Fibroblast of gingiva (primary cell): ENCODE measurements at regions not wholly inside any gene's neighbourhood (a gene's known extent, or its start where the extent isn't known, plus 50 kb on each side); places are given as distances from the start of the nearest gene placed in this dataset.
A peak's percentile ranks its signal among the peaks of the same experiment; 100 is the strongest.

Experiments
- DNase-seq: peaks from one replicate; pipeline ENCODE4 v3.0.0-alpha.2; 2011; ENCODE audit warnings: low read depth

GRCh38 chr20:56835829-56836550 is 206.9 kb downstream of the TFAP2C start:
- DNase-seq: no peak

- DNase-seq: no peak
Observed at GRCh38 chr20:56839222-56839621, 210.1 kb downstream of the TFAP2C start.

GRCh38 chr20:56839786-56840185 is 210.7 kb downstream of the TFAP2C start:
- peak; percentile 67 for DNase-seq

- DNase-seq: no peak
Observed at GRCh38 chr20:56840716-56841261, 211.7 kb downstream of the TFAP2C start.

- DNase-seq: no peak
Observed at GRCh38 chr20:56841346-56841908, 212.3 kb downstream of the TFAP2C start.

- DNase-seq: no peak
Observed at GRCh38 chr20:56842056-56842455, 212.9 kb downstream of the TFAP2C start.

GRCh38 chr20:56843386-56843785 is 214.3 kb downstream of the TFAP2C start:
- no peak for DNase-seq

- DNase-seq: no peak
Observed at GRCh38 chr20:56843817-56844216, 214.7 kb downstream of the TFAP2C start.

GRCh38 chr20:56845546-56846086 is 216.5 kb downstream of the TFAP2C start:
- DNase-seq: no peak

- no peak for DNase-seq
Observed at GRCh38 chr20:56848561-56848960, 219.5 kb downstream of the TFAP2C start.

- DNase-seq: no peak
Observed at GRCh38 chr20:56851552-56851951, 222.4 kb downstream of the TFAP2C start.

GRCh38 chr20:56855708-56856107 is 226.6 kb downstream of the TFAP2C start:
- DNase-seq: no peak

- DNase-seq: no peak
Observed at GRCh38 chr20:56857950-56858349, 228.8 kb downstream of the TFAP2C start.

- DNase-seq: no peak
Observed at GRCh38 chr20:56859039-56859800, 230.1 kb downstream of the TFAP2C start.

- DNase-seq: peak; percentile 5
Observed at GRCh38 chr20:56859801-56860261, 230.7 kb downstream of the TFAP2C start.

- peak; percentile 77 for DNase-seq
Observed at GRCh38 chr20:56860413-56860812, 231.3 kb downstream of the TFAP2C start.

GRCh38 chr20:56861590-56861989 is 232.5 kb downstream of the TFAP2C start:
- DNase-seq: no peak

GRCh38 chr20:56865055-56865454 is 235.9 kb downstream of the TFAP2C start:
- DNase-seq: peak; percentile 36

- DNase-seq: no peak
Observed at GRCh38 chr20:56867128-56867527, 238.0 kb downstream of the TFAP2C start.

- no peak for DNase-seq
Observed at GRCh38 chr20:56868746-56869145, 239.6 kb downstream of the TFAP2C start.

- no peak for DNase-seq
Observed at GRCh38 chr20:56870271-56870670, 241.2 kb downstream of the TFAP2C start.

- no peak for DNase-seq
Observed at GRCh38 chr20:56871691-56872090, 242.6 kb downstream of the TFAP2C start.
